WTC11 (cell line): ENCODE measurements at regions not wholly inside any gene's neighbourhood (a gene's known extent, or its start where the extent isn't known, plus 50 kb on each side); places are given as distances from the start of the nearest gene placed in this dataset.

Source experiments
- ATAC-seq: fragments of 200-7000 bp; cut with Tn5 transposase; 2 replicates; pipeline ENCODE4 v1.10.0; 2021; ENCODE audit warnings: mild to moderate bottlenecking, moderate library complexity
- CTCF ChIA-PET: fragments of 300-600 bp; sonication (Branson Sonifier 250); formaldehyde crosslinking; loops from one replicate; lab custom pipeline; 2021; ENCODE audit warnings: antibody characterized with exemption; lab: Charles Lee
- POLR2A ChIA-PET: fragments of 350-600 bp; sonication (Branson Sonifier 250); formaldehyde crosslinking; loops from one replicate; lab custom pipeline; 2021; ENCODE audit warnings: antibody characterized with exemption; lab: Charles Lee
- DNase-seq: peaks from one replicate; pipeline ENCODE4 v3.0.0; 2021; ENCODE audit warnings: low spot score
- H3K27ac Mint-ChIP-seq: 2 replicates; pipeline ENCODE4 v1.8.0; 2021; ENCODE audit warnings: mixed read lengths
- H3K27me3 Mint-ChIP-seq: 2 replicates; pipeline ENCODE4 v1.8.0; 2021; ENCODE audit warnings: low read depth, mild to moderate bottlenecking, moderate library complexity, mixed read lengths
- H3K36me3 Mint-ChIP-seq: 2 replicates; pipeline ENCODE4 v1.8.0; 2021; ENCODE audit warnings: mixed read lengths
- H3K4me1 Mint-ChIP-seq: 2 replicates; pipeline ENCODE4 v1.8.0; 2022; ENCODE audit warnings: mixed read lengths
- H3K4me3 Mint-ChIP-seq: 2 replicates; pipeline ENCODE4 v1.8.0; 2021; ENCODE audit warnings: mild to moderate bottlenecking, moderate library complexity, mixed read lengths
- H3K9me3 Mint-ChIP-seq: 2 replicates; pipeline ENCODE4 v1.8.0; 2021; ENCODE audit warnings: mixed read lengths
- CBFB ChIP-seq: sonication (generic); formaldehyde crosslinking; IDR thresholded peaks from 2 replicates; pipeline ENCODE4 v1.8.1; 2022; ENCODE audit warnings: mild to moderate bottlenecking, low read depth, missing genetic modification reagents
- CREM ChIP-seq: sonication (generic); formaldehyde crosslinking; IDR thresholded peaks from 2 replicates; pipeline ENCODE4 v1.8.1; 2022; ENCODE audit warnings: mild to moderate bottlenecking, missing genetic modification reagents, moderate library complexity
- GABPB1 ChIP-seq: sonication (generic); formaldehyde crosslinking; IDR thresholded peaks from 2 replicates; pipeline ENCODE4 v1.8.1; 2023; ENCODE audit warnings: mild to moderate bottlenecking, missing genetic modification reagents
- KAT7 ChIP-seq: sonication (generic); formaldehyde crosslinking; IDR thresholded peaks from 2 replicates; pipeline ENCODE4 v1.8.1; 2023; ENCODE audit warnings: missing genetic modification reagents, mild to moderate bottlenecking, borderline replicate concordance
- NFYB ChIP-seq: sonication (generic); formaldehyde crosslinking; conservative IDR thresholded peaks from 2 replicates; pipeline ENCODE4 v1.8.0; 2022; ENCODE audit warnings: low read depth, missing genetic modification reagents
- SMAD3 ChIP-seq: sonication (generic); formaldehyde crosslinking; IDR thresholded peaks from 2 replicates; pipeline ENCODE4 v1.8.0; 2022; ENCODE audit warnings: missing genetic modification reagents, mild to moderate bottlenecking, borderline replicate concordance
- TEAD1 ChIP-seq: sonication (generic); formaldehyde crosslinking; IDR thresholded peaks from 2 replicates; pipeline ENCODE4 v1.8.0; 2022; ENCODE audit warnings: mild to moderate bottlenecking, missing genetic modification reagents
- ZBTB21 ChIP-seq: sonication (generic); formaldehyde crosslinking; IDR thresholded peaks from 2 replicates; pipeline ENCODE4 v1.8.1; 2023; ENCODE audit warnings: mild to moderate bottlenecking, missing genetic modification reagents, borderline replicate concordance
- ZNF416 ChIP-seq: fragments of 250-450 bp; sonication (Bioruptor Pico); IDR thresholded peaks from 2 replicates; pipeline ENCODE4 v1.9.0; 2021; ENCODE audit warnings: mild to moderate bottlenecking, inconsistent platforms
- TF ChIP-seq, protein P1 (sequence below): fragments of 250-450 bp; sonication (Bioruptor Pico); IDR thresholded peaks from 2 replicates; pipeline ENCODE4 v2.1.2; 2022; ENCODE audit warnings: mild to moderate bottlenecking, moderate library complexity
- TF ChIP-seq, protein P2 (sequence below): sonication (generic); formaldehyde crosslinking; IDR thresholded peaks from 2 replicates; pipeline ENCODE4 v1.8.1; 2023; ENCODE audit warnings: mild to moderate bottlenecking, missing genetic modification reagents, moderate library complexity
- TF ChIP-seq, protein P3 (sequence below): sonication (generic); formaldehyde crosslinking; IDR thresholded peaks from 2 replicates; pipeline ENCODE4 v1.8.1; 2023; ENCODE audit warnings: mild to moderate bottlenecking, missing genetic modification reagents, moderate library complexity
- TF ChIP-seq, protein P4 (sequence below): sonication (generic); formaldehyde crosslinking; IDR thresholded peaks from 2 replicates; pipeline ENCODE4 v1.8.0; 2022; ENCODE audit warnings: mild to moderate bottlenecking, missing genetic modification reagents
- TF ChIP-seq, protein P5 (sequence below): sonication (generic); formaldehyde crosslinking; IDR thresholded peaks from 2 replicates; pipeline ENCODE4 v1.8.1; 2023; ENCODE audit warnings: mild to moderate bottlenecking, missing genetic modification reagents
- TF ChIP-seq, protein P6 (sequence below): sonication (generic); formaldehyde crosslinking; IDR thresholded peaks from 2 replicates; pipeline ENCODE4 v1.8.0; 2022; ENCODE audit warnings: mild to moderate bottlenecking, missing genetic modification reagents

DNA sequence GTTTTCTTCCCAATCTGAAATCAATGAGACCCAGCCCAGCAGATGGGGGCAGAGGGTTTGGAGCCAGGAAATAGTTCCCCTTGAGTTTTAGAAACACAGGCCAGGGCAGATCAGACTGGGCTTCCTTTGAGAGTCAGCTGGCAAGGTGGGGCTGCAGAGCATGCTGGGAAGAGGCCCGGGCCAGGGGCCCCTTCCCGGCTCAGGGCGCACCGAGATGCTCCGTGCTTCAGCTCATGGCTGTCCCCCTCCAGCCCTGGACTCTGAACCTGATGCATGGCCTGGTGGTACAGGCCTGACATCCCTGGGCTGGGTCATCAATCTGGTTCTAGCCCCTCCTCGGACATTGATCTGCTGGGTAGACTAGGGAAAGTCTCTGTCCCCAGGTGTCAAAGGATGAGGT is 65.1 kb upstream of the RUNX3 start (continued):
- no peak for TF ChIP-seq TEAD1 (CRISPR knock-in tag)

DNA sequence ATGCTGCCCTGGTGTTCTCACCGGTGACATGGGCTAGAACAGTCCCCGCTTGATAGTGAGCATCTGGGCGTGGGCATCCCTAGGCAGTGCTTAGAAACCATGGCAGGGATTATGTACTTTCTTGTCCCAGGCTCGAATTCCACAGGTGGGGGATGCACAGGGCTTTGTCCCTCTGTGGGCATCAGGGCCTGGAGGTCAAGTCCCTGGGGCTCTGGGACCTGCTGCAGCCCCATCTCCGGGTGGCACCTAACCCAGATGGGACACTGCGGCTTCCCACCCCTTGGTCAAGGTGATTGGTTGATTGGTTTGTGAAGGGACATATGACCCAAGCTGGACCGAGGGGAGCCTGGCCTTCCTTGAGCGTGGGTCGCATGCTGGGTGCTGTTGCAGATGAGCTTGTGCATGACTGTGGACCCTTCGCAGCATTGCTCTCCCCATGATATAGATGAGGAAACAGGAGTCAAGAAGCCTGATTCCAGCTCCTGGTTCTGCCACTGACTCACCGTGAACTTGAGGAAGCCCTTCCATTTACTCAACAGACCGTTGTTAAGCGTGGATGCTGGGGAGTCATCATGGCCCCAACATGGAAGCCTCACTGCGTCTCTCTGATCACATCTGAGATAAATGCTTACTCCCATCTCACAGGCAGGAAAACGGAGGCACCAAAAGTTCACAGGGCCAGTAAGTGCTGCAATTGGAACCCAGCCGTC is 64.0 kb upstream of the RUNX3 start:
- TF ChIP-seq CBFB: no peak
- no peak for TF ChIP-seq KAT7 (CRISPR knock-in tag)
- no peak for TF ChIP-seq ZBTB21 (CRISPR knock-in tag)
- no peak for TF ChIP-seq CREM (CRISPR knock-in tag)
- TF ChIP-seq, protein P1, sequence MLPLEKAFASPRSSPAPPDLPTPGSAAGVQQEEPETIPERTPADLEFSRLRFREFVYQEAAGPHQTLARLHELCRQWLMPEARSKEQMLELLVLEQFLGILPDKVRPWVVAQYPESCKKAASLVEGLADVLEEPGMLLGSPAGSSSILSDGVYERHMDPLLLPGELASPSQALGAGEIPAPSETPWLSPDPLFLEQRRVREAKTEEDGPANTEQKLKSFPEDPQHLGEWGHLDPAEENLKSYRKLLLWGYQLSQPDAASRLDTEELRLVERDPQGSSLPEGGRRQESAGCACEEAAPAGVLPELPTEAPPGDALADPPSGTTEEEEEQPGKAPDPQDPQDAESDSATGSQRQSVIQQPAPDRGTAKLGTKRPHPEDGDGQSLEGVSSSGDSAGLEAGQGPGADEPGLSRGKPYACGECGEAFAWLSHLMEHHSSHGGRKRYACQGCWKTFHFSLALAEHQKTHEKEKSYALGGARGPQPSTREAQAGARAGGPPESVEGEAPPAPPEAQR: no peak
- TF ChIP-seq, protein P2, sequence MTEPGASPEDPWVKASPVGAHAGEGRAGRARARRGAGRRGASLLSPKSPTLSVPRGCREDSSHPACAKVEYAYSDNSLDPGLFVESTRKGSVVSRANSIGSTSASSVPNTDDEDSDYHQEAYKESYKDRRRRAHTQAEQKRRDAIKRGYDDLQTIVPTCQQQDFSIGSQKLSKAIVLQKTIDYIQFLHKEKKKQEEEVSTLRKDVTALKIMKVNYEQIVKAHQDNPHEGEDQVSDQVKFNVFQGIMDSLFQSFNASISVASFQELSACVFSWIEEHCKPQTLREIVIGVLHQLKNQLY (CRISPR knock-in tag): no peak
- TF ChIP-seq SMAD3 (CRISPR knock-in tag): no peak
- no peak for TF ChIP-seq GABPB1 (CRISPR knock-in tag)
- Mint-ChIP-seq H3K27ac (no peak overlapping the region), H3K4me3 (no peak overlapping the region), H3K4me1 (peaks cover 12% of the 10 kb centered on the region), H3K27me3 (no peaks in the 10 kb centered on the region; the same call in 1 of the 2 replicates), H3K36me3 (no peaks in the 10 kb centered on the region), H3K9me3 (peaks cover 4% of the 10 kb centered on the region)
- DNase-seq (no peak), ATAC-seq (no peak)
- CTCF ChIA-PET: no interaction called here
- POLR2A ChIA-PET: no interaction called here

DNA sequence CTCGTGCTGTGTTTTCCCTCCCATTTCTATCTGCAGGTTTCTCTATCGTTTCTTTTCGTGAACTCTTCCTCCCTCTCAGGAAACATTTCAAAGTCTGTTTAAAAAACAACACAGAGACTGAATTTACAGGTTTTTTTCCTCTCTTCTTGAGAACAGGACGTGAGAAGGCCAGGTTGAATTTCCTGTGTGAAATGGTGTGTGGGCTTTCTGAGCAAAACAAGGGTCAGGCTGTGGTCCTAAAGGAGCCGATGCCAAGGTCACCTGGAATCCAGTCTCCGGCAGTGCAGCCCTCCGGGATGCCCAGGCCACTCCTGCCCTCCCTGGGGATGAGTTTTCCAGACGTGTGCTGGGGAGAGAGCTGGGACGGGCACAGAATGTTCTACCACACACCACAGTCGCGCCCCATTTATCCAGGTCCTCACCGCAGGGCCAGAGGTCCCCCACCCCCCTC is 62.7 kb upstream of the RUNX3 start:
- Mint-ChIP-seq H3K36me3 (no peaks in the 10 kb centered on the region), H3K27ac (no peak overlapping the region), H3K4me1 (peaks cover 12% of the 10 kb centered on the region), H3K4me3 (no peak overlapping the region), H3K27me3 (no peaks in the 10 kb centered on the region; the same call in 1 of the 2 replicates), H3K9me3 (peaks cover 10% of the 10 kb centered on the region)
- DNase-seq (no peak), ATAC-seq (no peak)
- ChIA-PET POLR2A (no interaction called here), CTCF (no interaction called here)
- TF ChIP-seq, protein P3, sequence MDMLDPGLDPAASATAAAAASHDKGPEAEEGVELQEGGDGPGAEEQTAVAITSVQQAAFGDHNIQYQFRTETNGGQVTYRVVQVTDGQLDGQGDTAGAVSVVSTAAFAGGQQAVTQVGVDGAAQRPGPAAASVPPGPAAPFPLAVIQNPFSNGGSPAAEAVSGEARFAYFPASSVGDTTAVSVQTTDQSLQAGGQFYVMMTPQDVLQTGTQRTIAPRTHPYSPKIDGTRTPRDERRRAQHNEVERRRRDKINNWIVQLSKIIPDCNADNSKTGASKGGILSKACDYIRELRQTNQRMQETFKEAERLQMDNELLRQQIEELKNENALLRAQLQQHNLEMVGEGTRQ (CRISPR knock-in tag): no peak
- TF ChIP-seq, protein P1: no peak
- TF ChIP-seq, protein P2 (CRISPR knock-in tag): no peak
- TF ChIP-seq, protein P4, sequence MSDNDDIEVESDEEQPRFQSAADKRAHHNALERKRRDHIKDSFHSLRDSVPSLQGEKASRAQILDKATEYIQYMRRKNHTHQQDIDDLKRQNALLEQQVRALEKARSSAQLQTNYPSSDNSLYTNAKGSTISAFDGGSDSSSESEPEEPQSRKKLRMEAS (CRISPR knock-in tag): no peak
- TF ChIP-seq NFYB (CRISPR knock-in tag) (no peak), ZNF416 (CRISPR knock-in tag) (no peak)
- TF ChIP-seq, protein P5, sequence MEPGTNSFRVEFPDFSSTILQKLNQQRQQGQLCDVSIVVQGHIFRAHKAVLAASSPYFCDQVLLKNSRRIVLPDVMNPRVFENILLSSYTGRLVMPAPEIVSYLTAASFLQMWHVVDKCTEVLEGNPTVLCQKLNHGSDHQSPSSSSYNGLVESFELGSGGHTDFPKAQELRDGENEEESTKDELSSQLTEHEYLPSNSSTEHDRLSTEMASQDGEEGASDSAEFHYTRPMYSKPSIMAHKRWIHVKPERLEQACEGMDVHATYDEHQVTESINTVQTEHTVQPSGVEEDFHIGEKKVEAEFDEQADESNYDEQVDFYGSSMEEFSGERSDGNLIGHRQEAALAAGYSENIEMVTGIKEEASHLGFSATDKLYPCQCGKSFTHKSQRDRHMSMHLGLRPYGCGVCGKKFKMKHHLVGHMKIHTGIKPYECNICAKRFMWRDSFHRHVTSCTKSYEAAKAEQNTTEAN (CRISPR knock-in tag): no peak
- TF ChIP-seq, protein P6, sequence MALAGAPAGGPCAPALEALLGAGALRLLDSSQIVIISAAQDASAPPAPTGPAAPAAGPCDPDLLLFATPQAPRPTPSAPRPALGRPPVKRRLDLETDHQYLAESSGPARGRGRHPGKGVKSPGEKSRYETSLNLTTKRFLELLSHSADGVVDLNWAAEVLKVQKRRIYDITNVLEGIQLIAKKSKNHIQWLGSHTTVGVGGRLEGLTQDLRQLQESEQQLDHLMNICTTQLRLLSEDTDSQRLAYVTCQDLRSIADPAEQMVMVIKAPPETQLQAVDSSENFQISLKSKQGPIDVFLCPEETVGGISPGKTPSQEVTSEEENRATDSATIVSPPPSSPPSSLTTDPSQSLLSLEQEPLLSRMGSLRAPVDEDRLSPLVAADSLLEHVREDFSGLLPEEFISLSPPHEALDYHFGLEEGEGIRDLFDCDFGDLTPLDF (CRISPR knock-in tag): no peak
